Nephron (organoid): ENCODE measurements at regions not wholly inside any gene's neighbourhood (a gene's known extent, or its start where the extent isn't known, plus 50 kb on each side); places are given as distances from the start of the nearest gene placed in this dataset.

ENCODE experiments used
- H3K27ac Mint-ChIP-seq, 3 experiments: 2 replicates each; pipeline ENCODE4 v1.8.0; 2020; ENCODE audit warnings: mixed read lengths in 3 of 3, mild to moderate bottlenecking in 2 of 3, moderate library complexity in 1 of 3
- H3K27me3 Mint-ChIP-seq: 2 replicates; pipeline ENCODE4 v1.8.0; 2021; ENCODE audit warnings: low read depth, mild to moderate bottlenecking, moderate library complexity, mixed read lengths
- H3K36me3 Mint-ChIP-seq: 2 replicates; pipeline ENCODE4 v1.8.0; 2020; ENCODE audit warnings: low read depth, mixed read lengths
- H3K4me1 Mint-ChIP-seq: 2 replicates; pipeline ENCODE4 v1.8.0; 2020; ENCODE audit warnings: mixed read lengths
- H3K4me3 Mint-ChIP-seq, 3 experiments: 2 replicates each; pipeline ENCODE4 v1.8.0; 2020; ENCODE audit warnings: mild to moderate bottlenecking in 3 of 3, mixed read lengths in 3 of 3, moderate library complexity in 2 of 3
- H3K9me3 Mint-ChIP-seq: 2 replicates; pipeline ENCODE4 v1.8.0; 2020; ENCODE audit warnings: mixed read lengths
- CTCF ChIP-seq, 3 experiments: fragments of 200-600 bp; sonication (generic); IDR thresholded peaks; one replicate each; pipeline ENCODE4 v1.5.0; 2021; ENCODE audit warnings: antibody characterized with exemption in 3 of 3; ENCODE audit not compliant: unreplicated experiment in 3 of 3

GRCh38 chr10:109698882-109699664 lies 224.2 kb downstream of the XPNPEP1 start:
- no peak overlapping the region for H3K27ac Mint-ChIP-seq

GRCh38 chr10:109698086-109698485 lies 225.2 kb downstream of the XPNPEP1 start:
- Mint-ChIP-seq H3K27ac (no peak overlapping the region), H3K9me3 (no peaks in the 10 kb centered on the region), H3K27me3 (peaks cover 17% of the 10 kb centered on the region), H3K4me3 (no peak overlapping the region), H3K36me3 (no peaks in the 10 kb centered on the region), H3K4me1 (peaks cover 8% of the 10 kb centered on the region)
- no peak for TF ChIP-seq CTCF (IDR thresholded peaks at IDR 0.05; ENCODE audit: unreplicated experiment in 3 of 3)

More at GRCh38 chr10:109698882-109699664, 224.2 kb downstream of the XPNPEP1 start:
- Mint-ChIP-seq H3K27me3 (peaks cover 17% of the 10 kb centered on the region), H3K36me3 (no peaks in the 10 kb centered on the region), H3K9me3 (no peaks in the 10 kb centered on the region), H3K4me1 (peaks cover 8% of the 10 kb centered on the region), H3K4me3 (no peak overlapping the region)
- TF ChIP-seq CTCF (IDR thresholded peaks at IDR 0.05; ENCODE audit: unreplicated experiment in 3 of 3): no peak

- H3K9me3 Mint-ChIP-seq: no peaks in the 10 kb centered on the region
- H3K4me3 Mint-ChIP-seq: no peak overlapping the region
- no peak for TF ChIP-seq CTCF (IDR thresholded peaks at IDR 0.05; ENCODE audit: unreplicated experiment in 3 of 3)
- peaks cover 13% of the 10 kb centered on the region for H3K27me3 Mint-ChIP-seq
- H3K4me1 Mint-ChIP-seq: peaks cover 8% of the 10 kb centered on the region
- no peaks in the 10 kb centered on the region for H3K36me3 Mint-ChIP-seq
- no peak overlapping the region for H3K27ac Mint-ChIP-seq
Observed at GRCh38 chr10:109696981-109697775, 226.1 kb downstream of the XPNPEP1 start.

- no peaks in the 10 kb centered on the region for H3K9me3 Mint-ChIP-seq
- H3K36me3 Mint-ChIP-seq: no peaks in the 10 kb centered on the region
- H3K4me3 Mint-ChIP-seq: no peak overlapping the region
- peaks cover 10% of the 10 kb centered on the region for H3K27me3 Mint-ChIP-seq
- TF ChIP-seq CTCF (IDR thresholded peaks at IDR 0.05; ENCODE audit: unreplicated experiment in 3 of 3): no peak
- no peak overlapping the region for H3K27ac Mint-ChIP-seq
- peaks cover 8% of the 10 kb centered on the region for H3K4me1 Mint-ChIP-seq
Observed at GRCh38 chr10:109696462-109696861, 226.8 kb downstream of the XPNPEP1 start.

- H3K4me1 Mint-ChIP-seq: peaks cover 8% of the 10 kb centered on the region
- H3K4me3 Mint-ChIP-seq: no peak overlapping the region
- H3K27ac Mint-ChIP-seq: no peak overlapping the region
- peaks cover 10% of the 10 kb centered on the region for H3K27me3 Mint-ChIP-seq
- H3K36me3 Mint-ChIP-seq: no peaks in the 10 kb centered on the region
- TF ChIP-seq CTCF (IDR thresholded peaks at IDR 0.05; ENCODE audit: unreplicated experiment in 3 of 3): no peak
- no peaks in the 10 kb centered on the region for H3K9me3 Mint-ChIP-seq
Observed at GRCh38 chr10:109695988-109696387, 227.3 kb downstream of the XPNPEP1 start.
